Natural killer cell treated with Interleukin-12 subunit alpha and Interleukin-12 subunit beta and Interleukin-15 and Interleukin-18, amount 100 ng/mL, for 72 hours (primary cell): ENCODE measurements at regions not wholly inside any gene's neighbourhood (a gene's known extent, or its start where the extent isn't known, plus 50 kb on each side); places are given as distances from the start of the nearest gene placed in this dataset.

ENCODE experiments used
- ATAC-seq, 2 donors: fragments of 150-1000 bp; cut with Tn5 transposase in 1 of 2; sonication (Bioruptor Pico), chemical (Tn5 transposase) in 1 of 2; 2 replicates each; pipeline ENCODE4 v1.10.0; 2021
- DNase-seq: peaks from one replicate; pipeline ENCODE4 v3.0.0; 2022; ENCODE audit warnings: low spot score
- H3K27ac Mint-ChIP-seq, 2 donors: 1 replicate in 1 of 2; 2 replicates in 1 of 2; pipeline ENCODE4 v1.8.0; 2022; ENCODE audit warnings: mixed read lengths in 2 of 2, mild to moderate bottlenecking in 1 of 2, moderate library complexity in 1 of 2
- H3K27me3 Mint-ChIP-seq, 2 donors: 1 replicate in 1 of 2; 2 replicates in 1 of 2; pipeline ENCODE4 v1.8.0; 2022; ENCODE audit warnings: mixed read lengths in 2 of 2
- H3K36me3 Mint-ChIP-seq: one replicate; pipeline ENCODE4 v1.8.0; 2022; ENCODE audit warnings: mixed read lengths
- H3K4me1 Mint-ChIP-seq, 2 donors: 1 replicate in 1 of 2; 2 replicates in 1 of 2; pipeline ENCODE4 v1.8.0; 2022; ENCODE audit warnings: low read depth in 2 of 2, mixed read lengths in 2 of 2, mild to moderate bottlenecking in 1 of 2
- H3K4me3 Mint-ChIP-seq: one replicate; pipeline ENCODE4 v1.8.0; 2022; ENCODE audit warnings: mixed read lengths
- H3K9me3 Mint-ChIP-seq: 2 replicates; pipeline ENCODE4 v1.8.0; 2022; ENCODE audit warnings: mixed read lengths

DNA sequence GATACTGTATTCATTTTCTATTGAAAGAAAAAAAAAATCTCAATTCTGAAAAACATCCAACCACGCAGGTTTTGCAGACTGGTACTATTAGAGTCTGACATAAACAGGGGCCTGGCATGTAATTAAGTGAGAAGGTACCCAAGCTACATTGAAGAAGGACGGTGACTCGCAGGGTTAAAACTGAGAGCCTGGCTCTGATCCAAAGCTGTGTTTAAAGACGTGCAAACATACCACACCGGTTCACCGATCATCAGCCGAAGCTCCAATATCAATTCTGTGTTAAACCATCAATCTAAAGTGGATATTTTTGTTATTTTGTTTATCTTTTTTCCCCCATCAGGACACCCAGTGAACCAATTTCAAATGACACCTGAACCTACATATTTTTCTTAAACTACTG lies 108.1 kb upstream of the DIO3 start:
- Mint-ChIP-seq H3K4me3 (no peak overlapping the region), H3K4me1 (peaks cover 0 to 3% of the 10 kb centered on the region in 2 donors), H3K27me3 (peaks cover 54 to 81% of the 10 kb centered on the region in 2 donors), H3K27ac (no peak overlapping the region), H3K9me3 (no peaks in the 10 kb centered on the region), H3K36me3 (no peaks in the 10 kb centered on the region)
- ATAC-seq (no peak), DNase-seq (no peak)

GRCh38 chr14:101454229-101454628 lies 107.1 kb upstream of the DIO3 start:
- Mint-ChIP-seq H3K36me3 (no peaks in the 10 kb centered on the region), H3K4me1 (peaks cover 0 to 3% of the 10 kb centered on the region in 2 donors), H3K27me3 (peaks cover 51 to 72% of the 10 kb centered on the region in 2 donors)

DNA sequence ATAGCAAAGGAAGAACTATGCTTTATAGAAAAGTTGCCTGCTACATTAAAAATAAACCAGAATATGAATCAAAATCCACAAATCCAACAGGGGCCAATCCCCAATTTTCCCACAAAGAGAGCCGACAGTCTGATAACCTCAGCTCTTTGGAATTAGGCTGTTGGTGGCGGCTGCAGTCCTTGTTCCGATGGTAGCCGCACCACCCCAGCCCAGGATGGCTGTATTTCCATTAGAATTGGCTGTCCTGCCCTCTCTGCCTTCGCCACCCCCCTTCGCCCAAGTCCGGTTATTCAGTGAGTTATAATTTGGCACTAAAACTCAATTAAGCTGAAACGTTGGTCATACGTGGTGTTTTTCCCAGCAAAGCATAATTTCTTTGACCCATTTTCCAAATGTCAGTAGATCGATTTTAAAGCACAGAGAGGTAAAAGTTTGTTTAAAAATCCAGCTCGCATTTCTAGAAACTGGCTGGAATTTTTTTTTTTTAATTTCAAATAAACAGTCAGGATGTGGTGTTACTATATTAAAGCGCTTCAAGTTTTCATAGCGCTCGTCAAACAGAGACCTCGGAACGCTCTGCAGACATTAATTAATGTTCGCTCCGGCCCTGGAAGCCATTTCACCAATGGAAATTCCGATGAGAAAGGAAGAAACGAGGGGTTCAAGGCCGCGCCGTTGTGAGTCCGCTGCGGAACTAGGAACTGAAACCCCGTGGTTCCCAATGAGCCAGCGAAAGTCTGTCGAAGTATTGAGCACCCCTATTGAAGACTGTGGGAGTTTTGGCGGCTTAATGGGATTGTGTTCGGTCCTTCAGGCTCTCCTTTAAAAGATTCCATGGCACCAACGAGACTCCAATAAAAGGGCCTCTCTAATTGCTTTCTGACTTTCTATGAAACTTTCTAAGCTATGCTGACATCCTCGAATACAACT lies 104.8 kb upstream of the DIO3 start:
- ATAC-seq, result no peak
- Mint-ChIP-seq H3K4me3 (no peak overlapping the region), H3K4me1 (peaks cover 0 to 3% of the 10 kb centered on the region in 2 donors), H3K36me3 (no peaks in the 10 kb centered on the region), H3K27ac (no peak overlapping the region), H3K9me3 (no peaks in the 10 kb centered on the region), H3K27me3 (peaks cover 40 to 66% of the 10 kb centered on the region in 2 donors)
- DNase-seq, result no peak

More at GRCh38 chr14:101454229-101454628, 107.1 kb upstream of the DIO3 start:
- H3K4me3 Mint-ChIP-seq, result no peak overlapping the region
- H3K27ac Mint-ChIP-seq, result no peak overlapping the region
- H3K9me3 Mint-ChIP-seq, result no peaks in the 10 kb centered on the region
- no peak for ATAC-seq
- no peak for DNase-seq

DNA sequence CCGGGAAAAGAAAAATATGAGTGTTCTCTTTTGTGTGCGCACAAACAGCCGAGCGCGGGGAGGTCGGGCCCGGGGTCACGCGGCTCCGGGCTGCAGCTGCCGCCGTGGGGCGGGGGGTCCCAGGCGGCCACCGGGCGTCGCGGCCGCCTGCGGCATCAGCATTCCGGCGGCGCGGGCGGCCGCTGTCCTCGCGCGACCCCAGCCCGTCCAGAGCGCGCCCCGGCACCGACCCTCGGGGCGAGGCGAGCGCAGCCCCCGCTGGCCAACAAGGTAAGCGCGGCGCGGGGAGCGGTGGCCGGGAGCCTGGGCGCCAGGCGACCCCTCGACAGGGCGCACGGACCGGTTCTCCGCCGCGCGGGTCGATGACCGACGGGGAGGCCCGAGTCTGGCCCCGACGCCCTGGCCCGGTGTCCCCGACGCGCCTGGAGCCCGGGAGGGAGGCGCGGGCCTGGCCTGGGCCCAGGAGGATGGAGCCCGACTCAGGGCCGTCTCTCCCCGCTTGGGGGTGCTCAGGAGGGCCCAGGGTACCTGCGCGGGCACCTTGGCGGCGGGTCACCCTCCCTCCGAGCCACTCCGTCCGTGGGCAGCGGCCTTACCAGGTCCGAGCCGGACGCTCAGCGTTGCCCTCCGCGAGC lies 103.9 kb upstream of the DIO3 start:
- ATAC-seq (peak in 1 of 2 donors; percentile 48), DNase-seq (no peak)
- Mint-ChIP-seq H3K27ac (no peak overlapping the region), H3K9me3 (no peaks in the 10 kb centered on the region), H3K4me1 (peaks cover 0 to 3% of the 10 kb centered on the region in 2 donors), H3K36me3 (no peaks in the 10 kb centered on the region), H3K27me3 (peaks cover 35 to 62% of the 10 kb centered on the region in 2 donors), H3K4me3 (no peak overlapping the region)

DNA sequence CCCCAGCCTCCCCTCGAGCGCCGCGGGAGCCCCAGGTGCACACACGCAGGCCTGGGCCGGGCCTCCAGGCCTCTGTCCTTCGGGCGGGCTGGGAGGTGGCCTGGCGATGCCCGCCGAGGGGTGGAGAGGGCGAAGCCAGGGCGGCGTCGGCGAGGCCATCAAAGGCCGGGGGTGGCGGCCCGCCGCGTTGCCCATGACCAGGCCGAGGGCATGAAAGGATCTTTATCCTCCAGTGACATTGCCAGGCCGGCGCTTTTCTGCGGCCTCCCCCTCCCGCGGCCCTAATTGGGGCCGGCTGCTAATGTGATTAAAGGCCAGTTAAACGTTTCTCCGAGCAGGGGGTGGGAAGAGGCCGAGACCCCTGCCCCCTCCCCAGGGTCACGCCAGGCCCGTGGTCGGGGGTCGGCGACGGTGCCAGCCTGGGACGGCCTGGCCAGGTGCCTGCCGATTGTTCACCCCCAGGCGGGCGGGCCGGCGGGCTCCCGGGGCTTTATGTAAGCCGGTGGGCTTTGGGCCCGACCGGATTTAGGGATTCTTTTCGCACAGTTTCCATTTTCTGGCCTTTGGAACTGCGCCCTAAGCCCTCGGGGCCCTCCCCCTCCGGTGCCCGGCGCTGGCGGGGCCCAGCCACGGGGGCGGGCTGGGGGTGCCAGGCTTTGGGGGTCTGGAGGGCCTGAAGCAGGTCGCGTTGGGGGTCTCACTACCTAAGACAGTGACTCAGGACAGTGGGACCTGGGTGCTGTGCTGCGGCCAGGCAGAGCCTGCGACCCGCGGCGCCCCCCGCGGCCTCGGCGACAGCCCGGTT lies 103.2 kb upstream of the DIO3 start:
- Mint-ChIP-seq H3K4me1 (peaks cover 0 to 3% of the 10 kb centered on the region in 2 donors), H3K27ac (no peak overlapping the region), H3K36me3 (no peaks in the 10 kb centered on the region), H3K27me3 (peaks cover 30 to 55% of the 10 kb centered on the region in 2 donors), H3K9me3 (no peaks in the 10 kb centered on the region), H3K4me3 (no peak overlapping the region)
- ATAC-seq (no peak), DNase-seq (no peak)

- Mint-ChIP-seq H3K27me3 (peaks cover 30 to 47% of the 10 kb centered on the region in 2 donors), H3K9me3 (no peaks in the 10 kb centered on the region), H3K36me3 (no peaks in the 10 kb centered on the region), H3K27ac (no peak overlapping the region), H3K4me1 (peaks cover 0 to 3% of the 10 kb centered on the region in 2 donors), H3K4me3 (no peak overlapping the region)
- ATAC-seq (no peak), DNase-seq (no peak)
Observed at GRCh38 chr14:101458741-101459550, 102.3 kb upstream of the DIO3 start.

DNA sequence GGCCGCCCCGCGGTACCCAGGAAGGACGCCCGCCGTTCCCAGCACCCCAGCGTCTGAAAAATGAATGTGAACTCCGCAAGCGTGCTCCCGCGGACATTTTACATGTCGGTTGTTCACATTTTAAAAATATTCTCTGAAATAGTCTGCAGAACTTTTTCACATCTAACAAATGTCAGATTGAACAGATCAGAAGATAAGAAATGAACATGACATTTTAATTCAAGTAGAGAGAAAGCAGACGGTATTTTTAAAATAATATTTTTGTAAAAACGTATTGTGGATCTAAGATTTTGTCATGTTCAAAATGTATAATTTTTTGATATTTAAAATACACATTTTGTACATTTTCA lies 101.8 kb upstream of the DIO3 start:
- Mint-ChIP-seq H3K27me3 (peaks cover 25 to 41% of the 10 kb centered on the region in 2 donors), H3K27ac (no peak overlapping the region), H3K36me3 (no peaks in the 10 kb centered on the region), H3K4me3 (no peak overlapping the region), H3K9me3 (no peaks in the 10 kb centered on the region), H3K4me1 (peaks cover 0 to 3% of the 10 kb centered on the region in 2 donors)
- DNase-seq (no peak), ATAC-seq (no peak)

- Mint-ChIP-seq H3K27ac (no peak overlapping the region), H3K36me3 (no peaks in the 10 kb centered on the region), H3K9me3 (no peaks in the 10 kb centered on the region), H3K27me3 (peaks cover 17 to 33% of the 10 kb centered on the region in 2 donors), H3K4me1 (peaks cover 0 to 3% of the 10 kb centered on the region in 2 donors), H3K4me3 (no peak overlapping the region)
- ATAC-seq (no peak), DNase-seq (no peak)
Observed at GRCh38 chr14:101460521-101460920, 100.8 kb upstream of the DIO3 start.

GRCh38 chr14:101460986-101461750 lies 100.1 kb upstream of the DIO3 start:
- ATAC-seq (no peak), DNase-seq (no peak)
- Mint-ChIP-seq H3K27me3 (peaks cover 13 to 26% of the 10 kb centered on the region in 2 donors), H3K4me3 (no peak overlapping the region), H3K9me3 (no peaks in the 10 kb centered on the region), H3K27ac (no peak overlapping the region), H3K4me1 (peaks cover 0 to 3% of the 10 kb centered on the region in 2 donors), H3K36me3 (no peaks in the 10 kb centered on the region)

- Mint-ChIP-seq H3K9me3 (no peaks in the 10 kb centered on the region), H3K36me3 (no peaks in the 10 kb centered on the region), H3K4me3 (no peak overlapping the region), H3K27ac (no peak overlapping the region), H3K27me3 (peaks cover 7 to 19% of the 10 kb centered on the region in 2 donors), H3K4me1 (peaks cover 0 to 2% of the 10 kb centered on the region in 2 donors)
- DNase-seq, result no peak
- no peak for ATAC-seq
Observed at GRCh38 chr14:101461891-101462290, 99.4 kb upstream of the DIO3 start.

DNA sequence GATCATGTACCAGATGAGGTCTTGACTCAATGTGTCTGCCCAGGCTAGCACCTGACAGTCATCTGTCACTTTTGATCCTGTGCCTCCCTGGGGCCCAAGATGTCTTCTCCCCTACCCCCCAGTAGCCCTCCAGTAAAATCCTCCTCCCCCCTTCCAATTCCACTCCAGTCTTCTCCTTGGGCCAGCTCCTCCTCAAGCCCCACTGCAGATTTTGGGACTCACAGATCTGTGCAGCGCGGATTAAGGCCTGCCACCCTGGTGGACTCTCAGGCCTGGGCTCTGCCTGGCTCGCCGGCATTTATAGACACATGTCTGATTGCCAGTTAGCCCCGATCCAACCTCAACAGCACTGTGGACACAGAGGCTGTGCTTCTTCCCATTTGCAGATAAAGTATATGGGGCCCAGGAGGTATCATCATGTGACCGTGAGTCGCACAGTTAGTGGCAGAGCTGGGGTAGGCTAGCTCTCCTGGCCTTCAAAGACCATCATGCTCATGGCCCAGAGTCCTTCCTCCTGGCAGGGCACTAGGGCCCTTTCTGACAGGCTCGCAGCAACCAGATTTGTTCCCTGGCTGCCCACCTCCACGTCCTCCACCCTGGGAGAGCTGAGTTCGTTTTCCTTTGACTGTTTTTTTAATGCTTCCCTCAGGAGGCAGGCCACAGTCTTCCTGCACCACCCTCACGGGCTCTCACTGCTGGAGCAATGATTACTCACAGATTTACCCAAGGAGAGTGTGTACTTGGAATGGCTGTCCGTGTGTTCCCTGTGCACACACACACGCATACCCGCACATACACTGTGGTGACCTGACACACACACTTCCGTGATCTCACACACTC lies 98.3 kb upstream of the DIO3 start:
- Mint-ChIP-seq H3K27me3 (peaks cover 10 to 14% of the 10 kb centered on the region in 2 donors), H3K27ac (no peak overlapping the region), H3K9me3 (no peaks in the 10 kb centered on the region), H3K36me3 (no peaks in the 10 kb centered on the region), H3K4me3 (no peak overlapping the region), H3K4me1 (no peaks in the 10 kb centered on the region)
- no peak for DNase-seq
- ATAC-seq, result no peak
